Vagina (tissue), 2 donors: ENCODE measurements at regions not wholly inside any gene's neighbourhood (a gene's known extent, or its start where the extent isn't known, plus 50 kb on each side); places are given as distances from the start of the nearest gene placed in this dataset.

ENCODE experiments used
- CTCF ChIP-seq, 3 experiments: fragments of 450-650 bp in 2 of 3; fragments of 200-600 bp in 1 of 3; sonication (generic) in 1 of 3; IDR thresholded peaks; one replicate each; pipeline ENCODE4 v1.5.1; 2017 to 2019; ENCODE audit warnings: antibody characterized with exemption in 3 of 3, mild to moderate bottlenecking in 2 of 3, moderate library complexity in 2 of 3
- POLR2A ChIP-seq, 2 donors: fragments of 450-650 bp; IDR thresholded peaks; one replicate each; pipeline ENCODE4 v1.6.1; 2017; ENCODE audit warnings: antibody characterized with exemption in 2 of 2, mild to moderate bottlenecking in 2 of 2, moderate library complexity in 2 of 2
- POLR2AphosphoS5 ChIP-seq, 2 donors: sonication (generic); formaldehyde crosslinking; IDR thresholded peaks; one replicate each; pipeline ENCODE4 v1.9.0; 2017; ENCODE audit warnings: antibody characterized with exemption in 2 of 2, mild to moderate bottlenecking in 2 of 2, low read depth in 1 of 2; ENCODE audit not compliant: insufficient read depth in 1 of 2

- TF ChIP-seq CTCF (IDR thresholded peaks at IDR 0.05) (no peak), POLR2AphosphoS5 (IDR thresholded peaks at IDR 0.05; ENCODE audit: insufficient read depth in 1 of 2, low read depth in 1 of 2) (no peak), POLR2A (IDR thresholded peaks at IDR 0.05) (no peak)
These were observed 133.1 kb upstream of the ZNF91 start for GRCh38 chr19:23528376-23528775.
